Hepatic stellate cell (primary cell): ENCODE measurements at regions not wholly inside any gene's neighbourhood (a gene's known extent, or its start where the extent isn't known, plus 50 kb on each side); places are given as distances from the start of the nearest gene placed in this dataset.

Source experiments
- DNase-seq: peaks from one replicate; pipeline ENCODE4 v3.0.0; 2011; ENCODE audit warnings: low spot score

- DNase-seq, result no peak
These were observed 407.3 kb downstream of the STIM2 start for GRCh38 chr4:27267970-27268355.

- DNase-seq, result no peak
These were observed 409.8 kb downstream of the STIM2 start for GRCh38 chr4:27270435-27270834.

- no peak for DNase-seq
These were observed 410.9 kb downstream of the STIM2 start for GRCh38 chr4:27271555-27271954.

GRCh38 chr4:27272217-27272616 lies 411.6 kb downstream of the STIM2 start:
- DNase-seq, result no peak

GRCh38 chr4:27276307-27277073 lies 415.8 kb downstream of the STIM2 start:
- DNase-seq, result no peak

GRCh38 chr4:27278615-27279375 lies 418.2 kb downstream of the STIM2 start:
- DNase-seq, result no peak

GRCh38 chr4:27288496-27288895 lies 427.9 kb downstream of the STIM2 start:
- DNase-seq, result no peak

GRCh38 chr4:27289704-27290103 lies 429.1 kb downstream of the STIM2 start:
- no peak for DNase-seq

GRCh38 chr4:27293831-27294230 lies 433.2 kb downstream of the STIM2 start:
- DNase-seq, result no peak

GRCh38 chr4:27304751-27305150 lies 444.1 kb downstream of the STIM2 start:
- DNase-seq, result no peak

GRCh38 chr4:27305246-27305645 lies 444.6 kb downstream of the STIM2 start:
- DNase-seq, result no peak

GRCh38 chr4:27308379-27308778 lies 447.7 kb downstream of the STIM2 start:
- DNase-seq, result no peak

GRCh38 chr4:27315625-27316024 lies 455.0 kb downstream of the STIM2 start:
- DNase-seq, result no peak

- DNase-seq, result no peak
These were observed 455.5 kb downstream of the STIM2 start for GRCh38 chr4:27316176-27316575.

GRCh38 chr4:27318740-27319139 lies 458.1 kb downstream of the STIM2 start:
- no peak for DNase-seq

- DNase-seq, result no peak
These were observed 466.4 kb downstream of the STIM2 start for GRCh38 chr4:27326991-27327390.

- DNase-seq, result no peak
These were observed 467.0 kb downstream of the STIM2 start for GRCh38 chr4:27327421-27328181.

- DNase-seq, result no peak
These were observed 477.9 kb downstream of the STIM2 start for GRCh38 chr4:27338530-27338929.

GRCh38 chr4:27343411-27343810 lies 482.8 kb downstream of the STIM2 start:
- DNase-seq, result no peak

GRCh38 chr4:27350161-27350560 lies 489.5 kb downstream of the STIM2 start:
- no peak for DNase-seq

GRCh38 chr4:27357283-27357682 lies 496.6 kb downstream of the STIM2 start:
- no peak for DNase-seq

GRCh38 chr4:27358269-27358668 lies 497.6 kb downstream of the STIM2 start:
- DNase-seq, result no peak

GRCh38 chr4:27360131-27360530 lies 499.5 kb downstream of the STIM2 start:
- no peak for DNase-seq
